Ecto neural progenitor cell (in vitro differentiated cells): ENCODE measurements at regions not wholly inside any gene's neighbourhood (a gene's known extent, or its start where the extent isn't known, plus 50 kb on each side); places are given as distances from the start of the nearest gene placed in this dataset.

Source experiments
- DNase-seq: peaks from one replicate; pipeline ENCODE4 v3.0.0-alpha.2; 2018; ENCODE audit warnings: low spot score

- DNase-seq: no peak
These were observed 892.0 kb upstream of the CELF2 start for GRCh38 chr10:10125676-10126075.

GRCh38 chr10:10126218-10126617 lies 891.5 kb upstream of the CELF2 start:
- no peak for DNase-seq

- DNase-seq: no peak
These were observed 889.3 kb upstream of the CELF2 start for GRCh38 chr10:10128387-10128786.

- DNase-seq: no peak
These were observed 887.0 kb upstream of the CELF2 start for GRCh38 chr10:10130686-10131085.

- no peak for DNase-seq
These were observed 885.7 kb upstream of the CELF2 start for GRCh38 chr10:10132009-10132408.

- DNase-seq: no peak
These were observed 884.4 kb upstream of the CELF2 start for GRCh38 chr10:10133281-10133680.

GRCh38 chr10:10138685-10139084 lies 879.0 kb upstream of the CELF2 start:
- DNase-seq: no peak

- DNase-seq: no peak
These were observed 875.8 kb upstream of the CELF2 start for GRCh38 chr10:10141782-10142382.

- no peak for DNase-seq
These were observed 871.1 kb upstream of the CELF2 start for GRCh38 chr10:10146604-10147003.

GRCh38 chr10:10149899-10150298 lies 867.8 kb upstream of the CELF2 start:
- no peak for DNase-seq

- DNase-seq: no peak
These were observed 860.6 kb upstream of the CELF2 start for GRCh38 chr10:10156917-10157600.

- DNase-seq: no peak
These were observed 856.8 kb upstream of the CELF2 start for GRCh38 chr10:10160821-10161312.

- no peak for DNase-seq
These were observed 852.8 kb upstream of the CELF2 start for GRCh38 chr10:10164848-10165247.

- no peak for DNase-seq
These were observed 852.3 kb upstream of the CELF2 start for GRCh38 chr10:10165415-10165814.

GRCh38 chr10:10178476-10178875 lies 839.2 kb upstream of the CELF2 start:
- DNase-seq: no peak

GRCh38 chr10:10193848-10194247 lies 823.8 kb upstream of the CELF2 start:
- no peak for DNase-seq

GRCh38 chr10:10196701-10197100 lies 821.0 kb upstream of the CELF2 start:
- no peak for DNase-seq

- no peak for DNase-seq
These were observed 820.2 kb upstream of the CELF2 start for GRCh38 chr10:10197423-10197822.

- DNase-seq: no peak
These were observed 819.3 kb upstream of the CELF2 start for GRCh38 chr10:10198363-10198762.

- DNase-seq: no peak
These were observed 813.3 kb upstream of the CELF2 start for GRCh38 chr10:10204415-10204814.

GRCh38 chr10:10205906-10206305 lies 811.8 kb upstream of the CELF2 start:
- DNase-seq: no peak

GRCh38 chr10:10207538-10207937 lies 810.1 kb upstream of the CELF2 start:
- DNase-seq: no peak

- DNase-seq: no peak
These were observed 809.5 kb upstream of the CELF2 start for GRCh38 chr10:10208196-10208595.

GRCh38 chr10:10209167-10209566 lies 808.5 kb upstream of the CELF2 start:
- no peak for DNase-seq
